HTR-8/SVneo (cell line): ENCODE measurements at regions not wholly inside any gene's neighbourhood (a gene's known extent, or its start where the extent isn't known, plus 50 kb on each side); places are given as distances from the start of the nearest gene placed in this dataset.
A peak's percentile ranks its signal among the peaks of the same experiment; 100 is the strongest.

ENCODE experiments used
- DNase-seq: peaks from one replicate; pipeline ENCODE4 v3.0.0; 2011; ENCODE audit warnings: low spot score, mixed read lengths; ENCODE audit not compliant: insufficient read length
- FAIRE-seq: peaks from 2 replicates; lab custom pipeline; 2011; peaks lifted over from hg19 to GRCh38; lab: Jason Lieb, UNC

DNA sequence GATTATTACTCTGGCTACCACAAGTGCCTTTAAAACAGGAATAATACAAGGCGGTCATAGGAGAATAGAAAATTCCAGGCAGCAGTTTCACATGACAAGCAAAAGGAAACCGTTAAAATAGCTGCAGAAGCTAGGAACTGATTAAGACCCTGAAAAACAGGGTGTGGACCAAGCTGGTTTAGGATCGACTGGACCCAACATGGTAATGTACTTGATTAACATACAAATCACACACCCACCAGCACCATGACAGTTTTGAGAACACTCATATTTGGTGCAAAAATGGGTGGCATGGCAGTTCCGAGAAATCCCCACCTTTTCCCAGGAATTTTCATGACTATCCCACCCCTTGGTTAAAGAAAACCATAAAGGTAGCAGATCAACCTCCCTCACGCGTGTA, 51.9 kb upstream of the TMEM163 start:
- DNase-seq (no peak), FAIRE-seq (no peak)

DNA sequence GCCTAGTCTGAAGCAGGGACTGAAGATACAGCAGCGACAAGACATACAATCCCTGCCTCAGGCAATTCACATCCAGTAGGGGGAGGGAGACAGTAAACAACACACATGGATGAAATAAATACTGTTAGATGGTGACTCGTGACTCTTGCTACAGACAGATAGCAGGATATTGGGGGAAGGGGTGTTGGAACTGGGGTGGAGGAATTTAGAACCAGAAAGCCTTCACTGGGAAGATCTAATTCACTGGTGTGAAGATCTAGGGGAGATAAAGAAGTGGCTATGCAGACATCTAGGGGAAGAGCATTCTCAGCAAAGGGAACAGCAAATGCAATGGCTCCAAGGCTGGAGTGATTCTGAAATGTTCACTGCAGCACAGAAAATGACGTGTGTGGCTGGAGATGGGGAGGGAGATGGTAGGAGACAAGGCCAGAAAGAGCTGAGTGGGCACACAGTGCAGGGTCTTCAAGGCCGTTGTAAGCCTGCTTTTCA, 52.6 kb upstream of the TMEM163 start:
- DNase-seq, result no peak
- peak; percentile 16 for FAIRE-seq

DNA sequence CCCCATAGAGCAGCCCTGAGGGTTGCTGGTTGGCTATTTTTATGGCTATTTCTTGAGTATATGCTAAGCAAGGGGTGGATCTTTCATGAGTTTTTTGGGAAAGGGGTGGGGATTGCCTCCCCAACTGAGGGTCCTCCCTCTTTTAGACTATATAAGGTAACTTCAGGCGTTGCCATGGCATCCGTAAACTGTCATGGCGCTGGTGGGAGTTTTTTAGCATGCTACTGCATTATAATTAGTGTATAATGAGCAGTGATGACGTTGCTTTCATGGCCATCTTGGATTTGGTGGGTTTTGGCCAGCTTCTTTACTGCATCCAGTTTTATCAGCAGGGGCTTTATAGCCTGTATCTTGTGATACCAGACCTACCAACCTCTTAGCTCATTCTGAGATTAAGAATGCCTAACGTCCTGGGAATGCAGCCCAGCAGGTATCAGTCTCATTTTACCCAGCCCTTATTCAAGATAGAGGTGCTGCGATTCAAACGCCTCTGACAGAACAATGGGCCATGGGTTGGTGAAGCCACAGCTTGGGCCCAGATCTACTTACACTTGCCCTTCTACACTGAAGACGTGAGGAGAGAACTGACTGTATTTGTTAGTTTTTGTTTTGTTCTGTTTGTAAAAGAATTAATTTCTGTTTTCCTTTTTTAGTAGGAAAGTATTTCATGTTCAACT, 53.8 kb upstream of the TMEM163 start:
- FAIRE-seq, result no peak

DNA sequence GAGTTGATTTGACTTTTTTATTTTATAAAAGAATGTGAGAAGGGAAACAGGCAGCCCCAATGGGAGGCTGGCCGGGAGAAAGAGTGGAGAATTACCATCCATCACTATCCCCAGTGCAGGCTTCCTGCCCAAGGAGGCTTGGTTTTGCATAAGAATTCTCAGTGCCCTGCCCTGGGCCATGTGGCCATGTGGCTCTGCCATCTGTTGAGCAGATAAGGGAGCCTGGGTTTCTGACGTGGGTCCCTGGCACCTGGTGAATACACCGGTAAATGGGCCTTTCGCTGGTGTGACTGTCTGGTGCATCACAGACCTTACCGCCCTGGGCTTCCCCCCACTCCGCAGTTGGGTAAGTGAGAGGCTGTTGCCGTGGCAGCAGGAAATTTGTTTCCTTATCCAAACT, 54.5 kb upstream of the TMEM163 start:
- no peak for DNase-seq
- FAIRE-seq, result no peak

More for the DNA sequence above, 53.8 kb upstream of the TMEM163 start:
- DNase-seq, result no peak

DNA sequence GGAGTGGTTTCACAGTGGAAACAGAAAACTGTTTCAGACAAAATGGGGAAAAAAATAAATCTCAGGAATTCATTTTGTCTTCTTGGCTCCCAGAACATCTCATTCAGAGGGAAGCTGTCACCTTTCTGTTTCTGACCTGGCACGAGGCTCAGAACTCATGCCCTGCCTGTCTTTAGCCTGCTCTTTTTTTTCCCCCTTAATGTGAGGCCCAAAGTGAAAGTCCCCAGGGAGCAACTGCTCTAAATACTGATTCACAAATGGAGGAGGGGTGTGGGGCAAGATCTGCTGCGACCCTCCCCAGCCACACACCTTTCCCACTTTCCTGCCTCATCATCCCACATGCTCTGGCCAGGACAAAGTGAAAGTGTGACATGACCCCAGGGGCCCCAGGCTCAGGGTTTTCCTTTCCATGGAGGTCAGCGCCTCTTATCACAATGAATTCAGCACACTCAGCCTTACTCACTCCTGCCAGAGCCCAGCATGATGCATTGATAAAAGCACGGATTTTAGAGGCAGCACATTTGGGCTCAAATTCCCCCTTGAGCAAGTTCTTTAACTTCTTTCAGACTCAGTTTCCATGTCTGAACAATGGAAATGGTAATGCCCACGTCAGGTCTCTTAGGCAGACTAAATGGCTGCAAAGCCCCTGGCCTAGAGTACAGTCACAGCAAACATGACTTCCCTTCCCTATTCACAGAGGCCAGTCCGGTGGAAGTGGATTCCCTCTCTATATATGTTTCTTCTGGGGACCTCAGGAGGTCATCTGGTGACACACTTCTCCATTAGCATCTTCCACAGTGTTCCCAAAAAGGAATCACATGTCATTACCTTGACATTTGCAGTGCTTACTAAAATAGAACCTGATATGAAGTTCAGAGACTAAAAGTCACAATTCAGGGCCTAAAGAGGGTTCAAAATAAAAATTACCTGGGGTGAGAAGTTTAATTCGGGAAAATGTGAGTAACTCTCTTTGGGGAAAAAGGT, 55.3 kb upstream of the TMEM163 start:
- DNase-seq, result no peak

DNA sequence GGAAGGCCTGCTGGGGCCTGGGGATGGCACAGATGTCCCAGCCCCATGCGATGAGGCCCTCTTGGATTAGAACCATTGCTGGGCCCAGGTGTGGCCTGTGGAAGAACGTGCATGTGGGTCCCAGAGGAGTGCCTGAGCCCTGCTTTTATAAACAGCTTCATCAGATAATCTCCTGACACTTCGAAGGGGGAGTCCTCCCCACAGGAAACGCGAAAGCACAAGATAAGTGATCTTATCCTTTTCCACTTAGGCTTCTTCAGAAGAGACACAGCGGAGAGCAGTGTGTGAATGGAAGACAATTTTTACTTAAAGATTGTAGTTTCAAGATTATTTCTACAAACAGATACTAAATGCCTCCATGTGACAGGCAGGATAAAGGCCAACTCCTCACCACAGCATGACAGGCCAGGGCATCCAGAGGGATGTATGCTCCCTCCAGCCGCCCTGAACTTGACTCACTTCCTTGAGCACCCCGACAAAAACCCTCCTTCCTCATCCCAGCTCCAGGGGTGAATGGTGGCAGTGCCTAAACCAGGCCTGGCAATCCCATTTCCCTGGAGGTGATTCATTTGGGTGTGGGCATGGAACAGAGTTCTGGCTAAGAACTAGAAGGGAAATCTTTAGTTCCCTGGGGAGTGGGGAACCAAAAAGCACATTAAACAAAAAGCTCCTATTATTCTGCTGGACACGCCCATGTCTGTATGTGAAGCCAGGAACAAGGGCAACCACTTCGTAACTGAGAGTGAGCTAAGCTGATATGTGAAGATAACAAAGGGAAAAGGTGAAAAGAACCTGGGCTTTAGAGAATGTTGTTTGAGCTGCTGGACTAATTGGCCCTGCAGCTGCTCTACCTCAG, 56.2 kb upstream of the TMEM163 start:
- DNase-seq (no peak), FAIRE-seq (no peak)

More for the DNA sequence above, 55.3 kb upstream of the TMEM163 start:
- FAIRE-seq, result no peak

DNA sequence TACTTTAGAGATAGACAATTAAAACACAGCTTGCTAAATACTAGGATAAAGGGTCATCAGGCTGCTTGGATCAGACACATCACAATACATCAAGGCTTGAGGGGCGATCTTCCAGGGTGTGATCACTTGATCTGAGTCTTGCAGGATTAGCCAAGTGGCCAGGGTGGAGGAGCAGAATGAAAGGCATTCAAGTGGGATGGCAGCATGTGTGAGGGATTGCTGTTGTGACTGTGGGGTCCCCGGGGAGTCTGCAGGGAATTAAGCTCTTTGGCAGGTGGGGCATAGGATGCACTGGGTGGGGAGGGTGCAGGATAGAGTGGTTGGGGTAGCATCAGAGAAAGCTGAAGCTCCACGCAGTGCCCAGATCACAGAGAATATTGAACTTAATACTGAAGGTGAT, 58.0 kb upstream of the TMEM163 start:
- no peak for DNase-seq
- no peak for FAIRE-seq

DNA sequence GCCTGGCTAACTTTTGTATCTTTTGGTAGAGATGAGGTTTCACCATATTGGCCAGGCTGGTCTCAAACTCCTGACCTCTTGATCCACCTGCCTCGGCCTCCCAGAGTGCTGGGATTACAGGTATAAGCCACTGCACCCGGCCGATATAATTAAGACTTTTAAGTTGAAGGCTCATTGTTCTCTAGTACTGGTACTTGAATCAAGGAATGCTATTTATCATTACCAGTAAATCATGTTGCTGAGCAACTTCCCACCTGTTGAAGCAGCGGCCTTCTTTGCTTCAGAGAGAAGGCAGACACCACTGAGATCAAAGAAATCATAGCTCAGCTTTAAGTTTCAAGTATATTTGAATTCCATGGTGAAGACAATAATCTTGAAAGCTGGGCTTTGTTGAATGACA, 58.8 kb upstream of the TMEM163 start:
- no peak for FAIRE-seq

DNA sequence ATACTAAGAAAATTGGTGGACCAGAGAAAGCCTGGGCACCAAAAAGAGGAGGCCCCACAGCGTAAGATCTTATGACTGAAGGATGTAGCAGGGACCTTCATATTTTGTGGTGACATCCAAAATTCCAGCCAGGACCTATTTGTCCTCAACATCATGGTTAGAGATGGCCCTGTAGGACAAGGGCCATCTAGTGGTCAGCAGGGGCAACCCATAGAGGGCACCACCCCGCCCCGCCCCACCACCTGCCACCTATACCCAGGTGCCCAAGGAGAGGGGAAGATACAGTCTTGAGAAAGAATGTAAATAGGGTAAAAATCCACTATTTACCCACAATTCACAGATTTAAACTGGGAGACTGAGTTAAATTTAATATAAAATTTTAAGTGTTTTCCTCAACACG, 59.6 kb upstream of the TMEM163 start:
- no peak for FAIRE-seq

More for the DNA sequence above, 58.8 kb upstream of the TMEM163 start:
- DNase-seq, result no peak

DNA sequence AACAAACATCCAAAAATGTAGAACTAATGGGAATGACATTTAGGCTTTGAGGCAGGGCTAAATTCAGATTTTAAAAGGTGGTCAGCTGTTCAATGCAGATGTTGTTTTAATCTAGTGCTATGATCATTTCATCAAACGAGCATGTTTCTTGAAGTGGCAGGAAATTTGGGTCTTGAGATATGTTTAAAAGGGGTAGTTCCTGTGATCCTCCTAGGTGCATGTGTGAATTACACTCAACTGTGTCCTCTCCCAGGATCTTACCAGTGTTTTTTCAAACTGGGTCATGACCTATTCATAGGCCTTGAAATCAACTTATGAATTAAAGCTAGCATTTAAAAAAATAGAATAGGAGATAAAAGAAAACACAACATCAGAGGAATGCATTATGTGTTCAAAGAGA, 57.4 kb upstream of the ACMSD start:
- FAIRE-seq (no peak), DNase-seq (no peak)

More for the DNA sequence above, 59.6 kb upstream of the TMEM163 start:
- DNase-seq, result no peak

DNA sequence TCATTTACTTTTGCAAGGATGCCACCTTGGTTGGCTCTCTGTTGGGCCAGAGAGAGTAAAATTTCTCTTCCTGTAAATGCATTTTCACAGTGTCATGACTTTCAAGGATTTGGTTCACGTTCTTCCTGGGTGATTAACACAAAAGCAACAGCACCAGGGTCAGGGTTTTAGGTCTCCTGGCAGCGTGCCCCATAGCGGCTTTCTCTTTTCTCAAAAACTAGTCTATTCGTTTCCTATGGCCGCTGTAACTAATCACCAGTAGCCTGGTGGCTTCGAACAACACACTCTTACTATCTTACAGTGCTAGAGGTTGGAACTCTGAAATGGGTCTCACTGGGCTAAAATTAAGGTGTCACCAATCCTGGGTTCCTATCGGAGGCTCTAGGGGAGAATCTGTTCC, 56.3 kb upstream of the ACMSD start:
- FAIRE-seq (no peak), DNase-seq (no peak)

DNA sequence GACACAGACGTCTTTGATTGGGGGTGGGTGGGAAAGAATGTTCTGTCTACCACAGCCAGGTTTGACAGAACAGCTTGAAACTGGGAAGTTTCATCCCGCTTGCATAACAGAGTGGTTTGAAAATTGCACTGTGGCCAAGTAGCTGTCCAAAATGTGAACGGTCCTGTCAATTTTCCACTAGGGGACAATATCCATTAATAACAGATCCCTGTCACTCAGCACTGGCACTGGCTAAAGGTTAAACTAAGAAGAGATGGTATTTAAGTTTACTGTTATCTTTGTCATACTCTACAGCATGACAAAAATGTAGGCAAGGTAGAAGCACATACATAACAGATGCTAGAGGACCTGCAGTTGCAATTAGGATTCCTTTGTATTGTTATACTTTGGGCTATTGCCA, 55.6 kb upstream of the ACMSD start:
- DNase-seq, result no peak

DNA sequence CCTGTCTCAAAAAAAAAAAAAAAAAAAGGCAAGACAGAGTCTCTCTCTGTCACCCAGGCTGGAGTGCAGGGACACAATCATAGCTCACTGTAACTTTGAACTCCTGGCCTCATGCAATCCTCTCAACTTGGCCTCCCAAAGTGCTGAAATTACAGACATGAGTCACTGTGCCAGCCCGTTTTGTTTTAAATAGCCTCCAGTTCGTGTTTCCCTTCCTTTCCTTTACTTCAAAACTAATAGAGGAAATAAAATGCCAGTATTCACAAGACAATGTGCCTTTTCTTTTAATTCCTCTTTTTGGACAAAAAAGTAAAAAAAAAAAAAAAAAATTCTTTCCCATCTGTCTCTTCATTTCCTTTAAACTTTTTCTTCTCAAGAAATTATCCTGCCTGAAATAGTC, 54.5 kb upstream of the ACMSD start:
- FAIRE-seq (no peak), DNase-seq (no peak)

More for the DNA sequence above, 55.6 kb upstream of the ACMSD start:
- no peak for FAIRE-seq

DNA sequence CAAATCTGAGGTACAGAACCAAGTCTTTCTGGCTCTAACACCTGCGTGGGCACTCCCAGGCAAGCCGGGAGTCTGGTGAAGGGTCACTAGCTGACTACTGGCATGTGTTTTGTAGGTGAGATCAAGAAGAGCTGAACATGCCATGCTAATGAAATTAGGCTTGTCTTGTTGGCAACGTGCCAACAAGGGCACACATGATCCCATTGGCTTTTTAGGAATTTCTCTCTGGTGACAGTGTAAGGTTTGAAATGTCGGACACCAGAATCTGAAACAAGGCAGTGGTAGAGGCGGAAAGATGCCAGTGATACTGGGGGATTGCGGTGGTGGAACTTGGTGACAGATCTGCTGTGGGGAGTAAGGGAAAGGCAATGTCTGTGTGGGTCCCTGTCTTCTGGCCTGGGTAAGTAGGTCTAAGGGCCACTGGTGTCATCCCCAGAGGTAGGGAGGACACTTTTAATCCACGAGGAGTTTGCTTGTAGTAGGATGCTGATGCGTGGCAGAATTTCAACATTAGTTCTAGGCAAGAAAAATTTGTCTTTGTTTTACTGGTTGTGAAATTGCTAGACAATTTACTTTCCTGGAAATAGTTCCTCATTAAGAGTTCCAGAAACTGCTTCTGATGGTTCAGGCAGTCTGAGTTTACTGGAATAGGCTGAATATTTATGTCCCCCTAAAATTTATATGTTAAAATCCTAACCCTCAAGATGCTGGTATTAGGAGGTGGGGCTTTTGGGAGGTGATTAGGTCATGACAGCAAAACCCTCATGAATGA, 52.6 kb upstream of the ACMSD start:
- FAIRE-seq, result no peak
- DNase-seq, result no peak

DNA sequence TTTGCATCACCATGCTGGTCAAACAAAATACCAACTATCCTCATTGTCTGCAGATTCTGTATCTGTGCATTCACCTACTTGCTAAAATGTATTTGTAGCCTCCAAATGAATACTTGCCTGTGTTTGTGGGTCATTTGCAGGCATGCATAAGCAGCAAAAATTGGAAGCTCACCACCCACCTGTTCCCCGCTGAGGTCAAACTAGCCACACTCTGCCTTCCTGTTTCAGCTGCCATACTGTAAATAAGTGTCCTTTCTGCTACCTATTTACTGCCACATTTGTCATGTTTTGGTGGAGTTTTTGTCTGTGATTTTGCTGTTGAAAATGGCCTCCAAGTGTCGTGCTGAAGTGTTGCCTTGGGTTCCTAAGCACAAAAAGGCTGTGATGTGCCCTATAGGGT, 50.0 kb upstream of the ACMSD start:
- FAIRE-seq (no peak), DNase-seq (no peak)
